Loucy (cell line): ENCODE measurements at regions not wholly inside any gene's neighbourhood (a gene's known extent, or its start where the extent isn't known, plus 50 kb on each side); places are given as distances from the start of the nearest gene placed in this dataset.

Source experiments
- H2AFZ ChIP-seq: fragments of 200-600 bp; sonication (generic); 2 replicates; pipeline ENCODE4 v1.6.0; 2016; ENCODE audit warnings: antibody characterized with exemption, mild to moderate bottlenecking, low read length, moderate library complexity
- H3F3A ChIP-seq: fragments of 200-600 bp; 2 replicates; pipeline ENCODE4 v1.6.0; 2016; ENCODE audit warnings: antibody characterized with exemption, low read depth, mild to moderate bottlenecking
- H3K27me3 ChIP-seq: fragments of 200-600 bp; sonication (generic); 2 replicates; pipeline ENCODE4 v1.6.1; 2014; ENCODE audit warnings: low read length, mild to moderate bottlenecking; ENCODE audit not compliant: insufficient read depth, poor library complexity, severe bottlenecking
- H3K36me3 ChIP-seq: fragments of 200-600 bp; sonication (generic); 2 replicates; pipeline ENCODE4 v1.6.1; 2016; ENCODE audit warnings: low read length; ENCODE audit not compliant: insufficient read depth
- H3K4me1 ChIP-seq: fragments of 200-600 bp; sonication (generic); 2 replicates; pipeline ENCODE4 v1.5.1; 2014; ENCODE audit warnings: low read length, mild to moderate bottlenecking; ENCODE audit not compliant: insufficient read depth, poor library complexity, severe bottlenecking
- H3K4me2 ChIP-seq: fragments of 200-600 bp; sonication (generic); 2 replicates; pipeline ENCODE4 v1.6.0; 2014; ENCODE audit warnings: antibody characterized with exemption, low read length, low read depth, mild to moderate bottlenecking; ENCODE audit not compliant: poor library complexity, severe bottlenecking
- H3K4me3 ChIP-seq: fragments of 200-600 bp; sonication (generic); 2 replicates; pipeline ENCODE4 v1.5.1; 2014; ENCODE audit warnings: low read length, mild to moderate bottlenecking, mixed read lengths; ENCODE audit not compliant: poor library complexity, severe bottlenecking
- H3K79me2 ChIP-seq: fragments of 200-600 bp; sonication (generic); 2 replicates; pipeline ENCODE4 v1.6.1; 2014; ENCODE audit warnings: low read length; ENCODE audit not compliant: insufficient read depth
- H3K9ac ChIP-seq: fragments of 200-600 bp; sonication (generic); 2 replicates; pipeline ENCODE4 v1.6.0; 2014; ENCODE audit warnings: mild to moderate bottlenecking, low read depth, low read length, moderate library complexity; ENCODE audit not compliant: poor library complexity, severe bottlenecking
- H3K9me2 ChIP-seq: fragments of 200-600 bp; sonication (generic); replicated peaks from 2 replicates; pipeline ENCODE4 v1.6.1; 2016; ENCODE audit warnings: low read depth, low read length, mixed read lengths
- H3K9me3 ChIP-seq: fragments of 200-600 bp; sonication (generic); 2 replicates; pipeline ENCODE4 v1.6.1; 2014; ENCODE audit warnings: mild to moderate bottlenecking, antibody characterized with exemption, low read length, low read depth; ENCODE audit not compliant: insufficient read depth
- H4K20me1 ChIP-seq: fragments of 200-600 bp; sonication (generic); 2 replicates; pipeline ENCODE4 v1.6.0; 2014; ENCODE audit warnings: antibody characterized with exemption, low read length, mild to moderate bottlenecking; ENCODE audit not compliant: insufficient read depth, poor library complexity, severe bottlenecking
- EZH2phosphoT487 ChIP-seq: fragments of 200-600 bp; IDR thresholded peaks from 2 replicates; pipeline ENCODE4 v1.6.1; 2018; ENCODE audit warnings: antibody characterized with exemption, mild to moderate bottlenecking, moderate library complexity, borderline replicate concordance
- TF ChIP-seq, protein P1 (sequence below): fragments of 200-600 bp; sonication (generic); conservative IDR thresholded peaks from 2 replicates; pipeline ENCODE4 v1.5.1; 2014; ENCODE audit warnings: mild to moderate bottlenecking, antibody characterized with exemption, low read length

DNA sequence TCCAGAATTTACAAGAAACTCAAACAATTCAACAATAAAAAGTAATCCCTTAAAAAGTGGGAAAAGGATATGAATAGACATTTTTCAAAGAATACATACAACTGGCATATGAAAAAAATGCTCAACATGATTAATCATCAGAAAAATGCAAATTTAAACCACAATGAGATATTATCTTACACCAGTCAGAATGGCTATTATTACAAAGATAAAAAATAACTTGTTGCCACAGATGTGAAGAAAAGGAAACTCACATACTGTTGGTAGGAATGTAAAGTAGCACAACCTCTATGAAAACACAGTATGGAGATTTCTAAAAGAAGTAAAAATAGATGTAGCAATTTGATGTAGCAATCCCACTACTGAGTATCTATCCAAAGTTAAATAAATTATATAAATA, 65.1 kb upstream of the DIAPH2 start:
- Histone ChIP-seq H3K4me2 (no peak overlapping the region), H3K36me3 (no peaks in the 10 kb centered on the region)
- TF ChIP-seq, protein P1, sequence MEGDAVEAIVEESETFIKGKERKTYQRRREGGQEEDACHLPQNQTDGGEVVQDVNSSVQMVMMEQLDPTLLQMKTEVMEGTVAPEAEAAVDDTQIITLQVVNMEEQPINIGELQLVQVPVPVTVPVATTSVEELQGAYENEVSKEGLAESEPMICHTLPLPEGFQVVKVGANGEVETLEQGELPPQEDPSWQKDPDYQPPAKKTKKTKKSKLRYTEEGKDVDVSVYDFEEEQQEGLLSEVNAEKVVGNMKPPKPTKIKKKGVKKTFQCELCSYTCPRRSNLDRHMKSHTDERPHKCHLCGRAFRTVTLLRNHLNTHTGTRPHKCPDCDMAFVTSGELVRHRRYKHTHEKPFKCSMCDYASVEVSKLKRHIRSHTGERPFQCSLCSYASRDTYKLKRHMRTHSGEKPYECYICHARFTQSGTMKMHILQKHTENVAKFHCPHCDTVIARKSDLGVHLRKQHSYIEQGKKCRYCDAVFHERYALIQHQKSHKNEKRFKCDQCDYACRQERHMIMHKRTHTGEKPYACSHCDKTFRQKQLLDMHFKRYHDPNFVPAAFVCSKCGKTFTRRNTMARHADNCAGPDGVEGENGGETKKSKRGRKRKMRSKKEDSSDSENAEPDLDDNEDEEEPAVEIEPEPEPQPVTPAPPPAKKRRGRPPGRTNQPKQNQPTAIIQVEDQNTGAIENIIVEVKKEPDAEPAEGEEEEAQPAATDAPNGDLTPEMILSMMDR, result no peak
- no peak for TF ChIP-seq EZH2phosphoT487

DNA sequence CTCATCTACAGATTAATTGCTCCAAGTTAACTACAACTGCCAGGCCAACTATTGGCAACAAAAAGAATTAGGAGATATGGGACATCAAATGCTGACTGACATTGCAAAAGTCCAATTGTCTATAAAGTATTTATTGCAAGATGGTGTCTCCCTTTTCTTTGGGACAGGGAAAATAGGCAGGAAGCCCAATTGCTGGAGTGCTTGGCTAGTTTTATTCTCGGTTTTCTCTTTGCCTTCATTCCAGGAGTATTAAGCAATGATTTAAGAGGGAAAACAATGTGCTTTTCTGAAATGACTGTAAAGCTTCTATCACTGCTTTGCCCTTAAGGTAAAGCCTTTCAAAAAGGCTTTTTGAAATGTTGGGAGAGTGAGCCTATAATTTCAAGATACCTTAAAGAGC, 62.8 kb upstream of the DIAPH2 start:
- Histone ChIP-seq H4K20me1 (no peaks in the 10 kb centered on the region), H3K4me1 (no peaks in the 10 kb centered on the region), H3F3A (no peaks in the 10 kb centered on the region), H2AFZ (no peak overlapping the region), H3K79me2 (no peaks in the 10 kb centered on the region), H3K9ac (no peak overlapping the region), H3K4me2 (no peak overlapping the region), H3K9me3 (no peaks in the 10 kb centered on the region), H3K9me2 (no peaks in the 10 kb centered on the region), H3K36me3 (no peaks in the 10 kb centered on the region), H3K4me3 (no peak overlapping the region), H3K27me3 (no peaks in the 10 kb centered on the region)
- no peak for TF ChIP-seq EZH2phosphoT487
- TF ChIP-seq, protein P1, result no peak

More for the DNA sequence above, 65.1 kb upstream of the DIAPH2 start:
- no peaks in the 10 kb centered on the region for H3K9me3 ChIP-seq
- H3K4me3 ChIP-seq, result no peak overlapping the region
- H3K79me2 ChIP-seq, result no peaks in the 10 kb centered on the region
- no peaks in the 10 kb centered on the region for H3K9me2 ChIP-seq
- no peaks in the 10 kb centered on the region for H3K4me1 ChIP-seq
- H4K20me1 ChIP-seq, result no peaks in the 10 kb centered on the region
- H2AFZ ChIP-seq, result no peak overlapping the region
- H3K27me3 ChIP-seq, result no peaks in the 10 kb centered on the region
- no peaks in the 10 kb centered on the region for H3F3A ChIP-seq
- H3K9ac ChIP-seq, result no peak overlapping the region
